GM12892 (cell line): ENCODE measurements at regions not wholly inside any gene's neighbourhood (a gene's known extent, or its start where the extent isn't known, plus 50 kb on each side); places are given as distances from the start of the nearest gene placed in this dataset.

Experiments
- POLR2A ChIP-seq: IDR thresholded peaks from 2 replicates; pipeline ENCODE4 v1.6.1; 2011; ENCODE audit warnings: low read depth, low read length, control low read depth
- POLR2AphosphoS5 ChIP-seq: IDR thresholded peaks from 2 replicates; pipeline ENCODE4 v1.6.1; 2011; ENCODE audit warnings: low read depth, low read length, control low read depth

DNA sequence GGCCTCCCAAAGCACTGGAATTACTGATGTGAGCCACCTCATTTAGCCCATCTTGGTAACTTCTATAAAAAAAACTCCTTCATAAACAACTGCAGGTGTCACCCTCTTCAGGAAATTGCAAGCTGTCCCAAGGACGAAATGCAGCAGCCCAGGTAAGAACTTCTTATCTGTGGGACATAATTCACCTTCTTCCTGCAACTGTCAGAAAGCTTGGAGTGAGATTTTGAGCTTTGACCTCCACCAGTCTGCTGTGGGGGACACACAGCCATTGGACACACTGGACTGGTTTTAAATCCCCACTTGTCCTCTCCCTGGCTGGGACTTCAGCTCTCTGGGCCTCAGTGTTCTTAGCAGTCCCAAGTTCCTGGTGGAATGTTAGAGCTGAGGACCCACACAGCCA is 368.5 kb downstream of the MN1 start:
- TF ChIP-seq POLR2A = no peak
- no peak for TF ChIP-seq POLR2AphosphoS5
